HCT116 (cell line): ENCODE measurements at regions not wholly inside any gene's neighbourhood (a gene's known extent, or its start where the extent isn't known, plus 50 kb on each side); places are given as distances from the start of the nearest gene placed in this dataset.

Experiments
- CBX3 ChIP-seq: IDR thresholded peaks from 2 replicates; pipeline ENCODE4 v1.6.1; 2012; ENCODE audit warnings: low read depth
- EGR1 ChIP-seq: IDR thresholded peaks from 2 replicates; pipeline ENCODE4 v1.6.1; 2012; ENCODE audit warnings: low read depth
- EZH2 ChIP-seq: fragments of 200-600 bp; sonication (generic); IDR thresholded peaks from 2 replicates; pipeline ENCODE4 v1.6.1; 2017; ENCODE audit warnings: antibody characterized with exemption, mixed run types
- EZH2phosphoT487 ChIP-seq: fragments of 200-600 bp; IDR thresholded peaks from 2 replicates; pipeline ENCODE4 v1.6.1; 2018; ENCODE audit warnings: antibody characterized with exemption, borderline replicate concordance
- JUND ChIP-seq: IDR thresholded peaks from 2 replicates; pipeline ENCODE4 v1.6.1; 2012
- POLR2A ChIP-seq: IDR thresholded peaks from 2 replicates; pipeline ENCODE4 v1.7.0; 2011; ENCODE audit warnings: borderline replicate concordance; ENCODE audit not compliant: insufficient read depth, insufficient read length; ENCODE audit errors: extremely low read depth
- POLR2AphosphoS5 ChIP-seq: IDR thresholded peaks from 2 replicates; pipeline ENCODE4 v1.6.1; 2011; ENCODE audit warnings: mild to moderate bottlenecking, low read depth, low read length, moderate library complexity
- TCF7L2 ChIP-seq: IDR thresholded peaks from 2 replicates; pipeline ENCODE4 v1.7.0; 2011; ENCODE audit warnings: borderline replicate concordance, inconsistent platforms; ENCODE audit not compliant: insufficient read depth, insufficient read length; ENCODE audit errors: extremely low read depth
- ZNF274 ChIP-seq: fragments of 200-500 bp; sonication (Bioruptor generic); IDR thresholded peaks from 2 replicates; pipeline ENCODE4 v1.6.1; 2014; ENCODE audit warnings: mild to moderate bottlenecking, low read depth, low read length, inconsistent platforms
- TF ChIP-seq, protein P1 (sequence below): IDR thresholded peaks from 2 replicates; pipeline ENCODE4 v1.6.1; 2012; ENCODE audit warnings: low read depth
- TF ChIP-seq, protein P2 (sequence below), 3 experiments: fragments of 200-600 bp in 1 of 3; sonication (generic) in 1 of 3; IDR thresholded peaks in 2 of 3; conservative IDR thresholded peaks in 1 of 3; 2 replicates each; pipeline ENCODE4 v1.5.1; 2012 to 2017; ENCODE audit warnings: low read depth in 2 of 3, low read length in 2 of 3, antibody characterized with exemption in 1 of 3, borderline replicate concordance in 1 of 3, control low read depth in 1 of 3, mild to moderate bottlenecking in 1 of 3, mixed read lengths in 1 of 3, mixed run types in 1 of 3, moderate library complexity in 1 of 3; ENCODE audit not compliant: insufficient read depth in 1 of 3
- TF ChIP-seq, protein P3 (sequence below): IDR thresholded peaks from 2 replicates; pipeline ENCODE4 v1.6.1; 2012

DNA sequence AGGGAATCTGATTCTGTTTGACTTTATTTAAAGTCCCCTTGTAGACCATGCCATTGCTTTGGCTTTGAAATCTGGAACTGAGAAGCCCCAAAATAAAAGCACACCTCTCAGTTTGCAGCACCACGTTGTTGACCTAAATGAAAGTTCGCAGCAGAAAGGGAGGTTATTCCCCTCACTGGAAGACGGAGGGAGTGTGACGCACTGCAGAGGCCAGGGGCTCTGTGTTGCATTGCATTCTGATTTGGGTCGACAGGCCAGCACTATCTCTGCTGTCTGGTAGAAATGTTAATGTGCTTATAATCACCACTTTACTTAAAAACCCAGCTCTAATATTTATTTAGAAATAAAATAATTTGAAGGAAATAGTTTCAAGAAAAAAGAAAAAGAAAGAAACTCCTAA is 675.2 kb upstream of the NR5A2 start:
- TF ChIP-seq TCF7L2 (no peak), EZH2 (no peak), POLR2A (no peak), EZH2phosphoT487 (no peak), ZNF274 (no peak), POLR2AphosphoS5 (no peak), CBX3 (no peak), EGR1 (no peak), JUND (no peak)
- TF ChIP-seq, protein P1, sequence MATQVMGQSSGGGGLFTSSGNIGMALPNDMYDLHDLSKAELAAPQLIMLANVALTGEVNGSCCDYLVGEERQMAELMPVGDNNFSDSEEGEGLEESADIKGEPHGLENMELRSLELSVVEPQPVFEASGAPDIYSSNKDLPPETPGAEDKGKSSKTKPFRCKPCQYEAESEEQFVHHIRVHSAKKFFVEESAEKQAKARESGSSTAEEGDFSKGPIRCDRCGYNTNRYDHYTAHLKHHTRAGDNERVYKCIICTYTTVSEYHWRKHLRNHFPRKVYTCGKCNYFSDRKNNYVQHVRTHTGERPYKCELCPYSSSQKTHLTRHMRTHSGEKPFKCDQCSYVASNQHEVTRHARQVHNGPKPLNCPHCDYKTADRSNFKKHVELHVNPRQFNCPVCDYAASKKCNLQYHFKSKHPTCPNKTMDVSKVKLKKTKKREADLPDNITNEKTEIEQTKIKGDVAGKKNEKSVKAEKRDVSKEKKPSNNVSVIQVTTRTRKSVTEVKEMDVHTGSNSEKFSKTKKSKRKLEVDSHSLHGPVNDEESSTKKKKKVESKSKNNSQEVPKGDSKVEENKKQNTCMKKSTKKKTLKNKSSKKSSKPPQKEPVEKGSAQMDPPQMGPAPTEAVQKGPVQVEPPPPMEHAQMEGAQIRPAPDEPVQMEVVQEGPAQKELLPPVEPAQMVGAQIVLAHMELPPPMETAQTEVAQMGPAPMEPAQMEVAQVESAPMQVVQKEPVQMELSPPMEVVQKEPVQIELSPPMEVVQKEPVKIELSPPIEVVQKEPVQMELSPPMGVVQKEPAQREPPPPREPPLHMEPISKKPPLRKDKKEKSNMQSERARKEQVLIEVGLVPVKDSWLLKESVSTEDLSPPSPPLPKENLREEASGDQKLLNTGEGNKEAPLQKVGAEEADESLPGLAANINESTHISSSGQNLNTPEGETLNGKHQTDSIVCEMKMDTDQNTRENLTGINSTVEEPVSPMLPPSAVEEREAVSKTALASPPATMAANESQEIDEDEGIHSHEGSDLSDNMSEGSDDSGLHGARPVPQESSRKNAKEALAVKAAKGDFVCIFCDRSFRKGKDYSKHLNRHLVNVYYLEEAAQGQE: no peak
- TF ChIP-seq, protein P2, sequence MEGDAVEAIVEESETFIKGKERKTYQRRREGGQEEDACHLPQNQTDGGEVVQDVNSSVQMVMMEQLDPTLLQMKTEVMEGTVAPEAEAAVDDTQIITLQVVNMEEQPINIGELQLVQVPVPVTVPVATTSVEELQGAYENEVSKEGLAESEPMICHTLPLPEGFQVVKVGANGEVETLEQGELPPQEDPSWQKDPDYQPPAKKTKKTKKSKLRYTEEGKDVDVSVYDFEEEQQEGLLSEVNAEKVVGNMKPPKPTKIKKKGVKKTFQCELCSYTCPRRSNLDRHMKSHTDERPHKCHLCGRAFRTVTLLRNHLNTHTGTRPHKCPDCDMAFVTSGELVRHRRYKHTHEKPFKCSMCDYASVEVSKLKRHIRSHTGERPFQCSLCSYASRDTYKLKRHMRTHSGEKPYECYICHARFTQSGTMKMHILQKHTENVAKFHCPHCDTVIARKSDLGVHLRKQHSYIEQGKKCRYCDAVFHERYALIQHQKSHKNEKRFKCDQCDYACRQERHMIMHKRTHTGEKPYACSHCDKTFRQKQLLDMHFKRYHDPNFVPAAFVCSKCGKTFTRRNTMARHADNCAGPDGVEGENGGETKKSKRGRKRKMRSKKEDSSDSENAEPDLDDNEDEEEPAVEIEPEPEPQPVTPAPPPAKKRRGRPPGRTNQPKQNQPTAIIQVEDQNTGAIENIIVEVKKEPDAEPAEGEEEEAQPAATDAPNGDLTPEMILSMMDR (IDR thresholded peaks at IDR 0.05 in 2 of 3, conservative IDR thresholded peaks at IDR 0.05 in 1 of 3; ENCODE audit: borderline replicate concordance in 1 of 3, insufficient read depth in 1 of 3, low read depth in 2 of 3, low read length in 2 of 3): no peak
- TF ChIP-seq, protein P3, sequence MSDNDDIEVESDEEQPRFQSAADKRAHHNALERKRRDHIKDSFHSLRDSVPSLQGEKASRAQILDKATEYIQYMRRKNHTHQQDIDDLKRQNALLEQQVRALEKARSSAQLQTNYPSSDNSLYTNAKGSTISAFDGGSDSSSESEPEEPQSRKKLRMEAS: no peak
